HG02943 (cell line): ENCODE measurements at regions not wholly inside any gene's neighbourhood (a gene's known extent, or its start where the extent isn't known, plus 50 kb on each side); places are given as distances from the start of the nearest gene placed in this dataset.

Experiments
- ATAC-seq: cut with Tn5 transposase; IDR thresholded peaks from one replicate; pipeline ENCODE4 v1.9.1; 2021; ENCODE audit warnings: mild to moderate bottlenecking, low read depth, moderate library complexity; ENCODE audit not compliant: unreplicated experiment

DNA sequence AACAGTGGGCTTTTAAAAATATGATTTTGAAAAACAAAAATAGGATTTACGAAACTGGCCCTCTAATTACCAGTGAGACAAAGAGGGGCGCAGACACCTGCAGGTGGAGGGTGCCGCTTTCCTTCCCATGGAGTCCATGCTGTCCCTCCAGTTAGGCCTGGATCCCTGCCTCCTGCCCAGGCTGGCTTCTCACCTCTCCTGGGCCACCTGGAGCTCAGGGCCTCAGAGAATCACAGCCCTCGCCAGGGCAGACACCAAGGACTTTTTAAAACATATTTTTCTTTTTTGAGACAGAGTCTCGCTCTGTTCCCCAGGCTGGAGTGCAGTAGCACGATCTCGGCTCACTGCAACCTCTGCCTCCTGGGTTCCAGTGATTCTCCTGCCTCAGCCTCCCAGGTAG lies 1437.2 kb downstream of the TBC1D22A start:
- no peak for ATAC-seq

- ATAC-seq, result no peak
Measured at GRCh38 chr22:48198489-48199459, 1436.3 kb downstream of the TBC1D22A start.

GRCh38 chr22:48197189-48197690 lies 1434.8 kb downstream of the TBC1D22A start:
- no peak for ATAC-seq

- ATAC-seq, result no peak
Measured at GRCh38 chr22:48192920-48193319, 1430.5 kb downstream of the TBC1D22A start.

DNA sequence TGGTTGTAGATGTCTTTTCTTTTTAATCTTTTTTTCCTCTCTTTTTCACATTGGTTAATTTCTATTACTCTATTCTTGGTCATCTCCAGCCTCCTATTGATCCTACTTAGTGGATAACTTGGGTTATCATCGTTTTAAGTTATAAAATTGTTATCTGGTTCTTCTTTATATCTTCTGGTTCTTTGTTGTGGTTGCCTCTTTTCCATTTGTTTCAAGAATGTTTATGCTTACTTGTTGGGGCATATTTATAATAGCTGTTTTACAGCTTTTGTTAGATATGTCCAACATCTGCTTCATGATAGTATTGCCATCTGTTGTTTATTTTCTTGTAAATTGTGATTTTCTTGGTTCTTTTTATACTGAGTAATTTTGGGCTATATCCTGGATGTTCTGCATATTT lies 1429.6 kb downstream of the TBC1D22A start:
- ATAC-seq, result no peak

DNA sequence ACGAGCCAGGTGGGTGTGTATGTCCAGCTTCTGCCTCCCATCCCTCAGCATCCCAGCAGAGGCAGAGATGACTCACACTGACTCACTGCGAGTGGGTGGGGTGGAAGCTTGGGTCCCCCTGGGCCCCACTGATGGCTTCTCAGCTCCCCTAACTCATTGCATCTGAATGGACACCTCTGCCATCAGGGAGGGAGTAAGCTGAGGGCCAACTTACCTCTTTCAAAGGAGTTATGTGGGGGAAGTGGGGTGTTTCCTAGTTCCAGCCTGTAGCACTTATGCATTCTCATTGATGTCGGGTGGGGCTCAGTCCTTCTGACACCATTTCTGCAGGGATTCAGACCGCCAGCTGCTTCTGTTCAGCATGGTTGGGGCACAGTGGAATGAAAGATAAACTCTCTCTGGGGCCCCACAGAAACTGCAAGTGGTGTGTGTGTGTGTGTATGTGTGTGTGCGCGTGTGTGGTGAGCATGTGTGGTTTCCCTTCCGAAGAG lies 1425.8 kb downstream of the TBC1D22A start:
- no peak for ATAC-seq

DNA sequence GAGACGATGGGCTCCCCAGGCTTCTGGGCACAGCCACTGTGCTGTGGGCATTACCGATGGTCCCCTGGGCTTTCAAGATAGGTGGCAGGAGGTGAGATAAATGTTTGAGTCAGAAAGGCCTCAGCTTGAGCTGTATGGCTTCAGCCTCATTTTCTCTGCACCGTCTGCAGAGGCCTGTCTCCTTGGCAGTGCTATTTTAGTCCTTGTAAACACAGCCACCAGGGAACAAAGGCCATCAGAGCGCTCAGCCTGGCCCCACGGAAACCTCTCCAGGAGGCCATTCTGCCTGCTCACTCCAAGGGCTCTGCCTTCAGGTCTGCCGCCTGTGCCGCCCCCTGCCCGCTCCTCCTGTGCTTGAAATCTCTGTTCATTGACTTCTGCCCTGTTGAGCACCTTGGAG lies 1424.9 kb downstream of the TBC1D22A start:
- ATAC-seq, result no peak

DNA sequence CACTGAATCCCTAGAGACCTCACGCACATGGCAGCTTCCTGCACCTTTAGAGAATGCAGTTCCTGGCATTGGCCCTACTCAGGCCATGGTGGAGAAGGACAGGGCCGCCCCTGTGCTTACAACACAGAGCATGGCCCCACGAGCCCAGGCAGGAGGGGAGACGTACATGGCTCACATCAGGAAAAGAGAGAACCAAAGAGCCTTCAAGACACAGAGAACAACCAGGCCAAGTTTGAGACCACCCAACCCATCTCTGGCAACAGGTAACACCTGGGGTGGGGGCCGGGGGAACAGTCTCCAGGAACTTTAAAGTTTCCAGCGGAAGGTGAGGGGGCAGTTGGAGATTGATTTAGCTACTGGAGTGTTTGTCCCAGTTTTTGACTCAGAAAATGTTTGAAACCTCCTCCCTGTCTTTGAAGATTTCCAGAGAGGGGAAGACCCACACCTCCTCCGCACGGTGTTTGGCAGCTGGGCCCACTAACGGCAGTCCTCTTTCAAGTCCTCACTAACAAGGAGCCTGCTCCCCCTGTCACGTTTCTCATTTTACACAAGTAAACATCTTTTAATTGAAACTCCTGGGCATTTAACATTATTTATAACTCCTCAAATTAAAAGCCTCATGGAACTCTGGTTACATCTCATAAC lies 1423.8 kb downstream of the TBC1D22A start:
- no peak for ATAC-seq

DNA sequence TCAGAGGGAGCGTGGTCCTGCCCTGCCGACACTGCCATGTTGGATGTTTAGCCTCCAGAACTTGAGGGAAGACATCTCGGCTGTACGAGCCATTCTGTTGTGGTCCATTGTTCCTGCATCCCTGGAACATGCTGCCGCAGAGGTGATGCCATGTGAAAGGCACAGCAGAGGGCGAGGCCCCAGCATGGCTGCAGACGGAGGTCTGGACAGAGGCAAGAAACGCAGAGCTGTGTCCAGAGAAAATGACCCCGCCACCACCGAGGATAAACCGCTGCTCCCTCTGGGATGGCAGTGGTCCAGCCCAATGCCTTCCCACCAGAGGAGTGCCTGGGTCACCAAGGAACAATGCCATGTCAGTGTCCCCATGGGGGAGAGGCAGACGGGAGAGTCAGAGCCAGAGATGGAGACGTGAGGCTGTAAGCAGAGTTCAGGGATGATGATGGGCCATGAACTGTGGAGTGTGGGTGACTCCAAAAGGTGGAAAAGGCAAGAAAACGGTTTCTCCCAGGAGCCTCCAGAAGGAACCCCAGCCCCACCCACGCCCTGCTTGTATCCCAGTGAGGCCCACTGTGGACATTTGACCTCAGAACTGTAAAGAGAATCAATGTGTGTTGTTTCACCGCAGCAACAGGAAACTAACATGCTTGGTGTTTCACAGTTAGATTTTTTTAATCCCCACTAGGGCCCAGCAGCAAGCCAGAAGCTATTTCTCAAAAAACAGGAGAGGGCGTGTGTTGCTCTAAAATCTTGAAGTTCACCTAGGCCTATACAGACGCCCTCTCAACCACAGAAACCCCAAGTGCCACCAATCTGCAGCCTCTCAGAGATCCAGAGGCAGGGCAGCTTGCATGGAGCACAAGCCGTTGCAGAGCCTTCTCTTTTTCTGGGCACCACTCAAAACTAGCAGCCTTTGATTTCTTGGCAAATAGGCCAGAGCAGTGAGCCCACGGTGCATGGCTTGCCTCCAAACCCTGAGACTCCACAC lies 1422.9 kb downstream of the TBC1D22A start:
- ATAC-seq, result no peak

GRCh38 chr22:48182846-48183805 lies 1420.7 kb downstream of the TBC1D22A start:
- ATAC-seq, result no peak

DNA sequence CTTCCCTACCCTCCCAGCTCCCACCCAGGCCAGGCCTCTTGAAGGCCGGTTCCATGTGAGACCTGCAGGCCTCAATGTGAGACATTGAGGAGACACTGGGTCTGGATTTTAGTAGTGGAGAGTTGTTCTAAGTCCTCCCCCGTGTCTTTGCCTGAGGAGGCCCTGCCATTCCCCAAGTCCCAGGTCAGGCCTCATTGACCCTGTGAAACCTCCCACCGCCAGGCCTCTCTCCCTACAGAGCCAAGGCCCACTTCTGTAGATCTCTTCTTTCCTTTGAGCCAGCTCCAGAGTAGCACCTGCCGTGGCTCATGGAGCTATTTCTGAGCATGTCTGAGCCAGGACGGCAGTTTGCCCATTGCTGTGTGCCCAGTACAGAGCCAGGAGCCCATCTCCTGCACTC lies 1419.6 kb downstream of the TBC1D22A start:
- ATAC-seq, result no peak

DNA sequence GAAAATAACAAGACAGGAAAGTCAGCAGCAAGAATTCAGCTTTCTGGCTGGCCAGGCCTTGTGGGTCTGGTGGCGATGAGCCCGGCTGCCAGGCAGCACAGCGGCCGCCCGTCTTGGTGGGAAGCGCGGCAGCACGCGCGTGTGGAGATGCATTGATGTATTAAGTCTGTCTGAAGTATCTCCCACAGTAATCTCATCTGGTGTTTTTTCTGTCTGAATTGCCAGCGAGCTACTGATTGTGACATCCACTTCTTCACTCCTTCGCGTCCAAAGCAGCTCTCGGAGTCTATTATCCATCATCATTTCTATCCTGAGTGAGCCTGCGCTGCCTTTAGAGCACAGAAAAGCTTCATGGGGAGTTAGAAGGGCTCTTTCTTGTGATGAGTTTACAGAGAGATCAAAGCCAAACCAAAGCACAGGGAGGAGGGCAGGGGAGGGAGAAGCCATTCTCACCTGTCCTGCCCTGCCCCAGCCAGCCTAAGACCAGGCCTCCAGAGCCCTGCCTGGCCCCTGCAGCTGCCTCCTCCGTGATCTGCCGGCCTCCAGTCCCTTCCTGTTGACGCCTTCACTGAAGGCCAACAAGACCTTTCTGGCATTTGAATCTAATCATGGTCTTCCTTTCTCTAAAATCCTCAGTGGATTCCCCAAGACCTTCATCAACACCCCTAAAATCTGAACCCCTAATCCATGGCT lies 1419.0 kb downstream of the TBC1D22A start:
- ATAC-seq, result no peak

DNA sequence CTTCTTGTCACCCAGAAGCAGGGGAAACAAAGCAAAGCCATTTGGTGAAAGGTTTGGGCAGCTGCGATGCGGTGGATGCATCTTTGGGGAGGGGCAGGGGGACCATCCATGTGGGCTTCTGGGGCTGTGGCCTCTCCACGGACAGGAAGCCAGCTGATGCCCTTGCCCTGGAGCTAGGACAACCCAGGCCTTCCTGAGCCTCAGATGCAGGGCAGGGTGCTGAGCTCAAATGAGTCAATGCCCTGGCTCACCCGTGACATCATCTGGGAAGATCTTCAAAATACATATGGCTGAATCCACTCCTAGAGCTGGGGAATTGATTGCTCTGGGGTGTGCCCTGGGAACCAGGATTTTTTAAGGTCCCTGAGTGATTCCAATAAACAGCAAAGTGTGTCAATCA lies 1418.2 kb downstream of the TBC1D22A start:
- no peak for ATAC-seq

DNA sequence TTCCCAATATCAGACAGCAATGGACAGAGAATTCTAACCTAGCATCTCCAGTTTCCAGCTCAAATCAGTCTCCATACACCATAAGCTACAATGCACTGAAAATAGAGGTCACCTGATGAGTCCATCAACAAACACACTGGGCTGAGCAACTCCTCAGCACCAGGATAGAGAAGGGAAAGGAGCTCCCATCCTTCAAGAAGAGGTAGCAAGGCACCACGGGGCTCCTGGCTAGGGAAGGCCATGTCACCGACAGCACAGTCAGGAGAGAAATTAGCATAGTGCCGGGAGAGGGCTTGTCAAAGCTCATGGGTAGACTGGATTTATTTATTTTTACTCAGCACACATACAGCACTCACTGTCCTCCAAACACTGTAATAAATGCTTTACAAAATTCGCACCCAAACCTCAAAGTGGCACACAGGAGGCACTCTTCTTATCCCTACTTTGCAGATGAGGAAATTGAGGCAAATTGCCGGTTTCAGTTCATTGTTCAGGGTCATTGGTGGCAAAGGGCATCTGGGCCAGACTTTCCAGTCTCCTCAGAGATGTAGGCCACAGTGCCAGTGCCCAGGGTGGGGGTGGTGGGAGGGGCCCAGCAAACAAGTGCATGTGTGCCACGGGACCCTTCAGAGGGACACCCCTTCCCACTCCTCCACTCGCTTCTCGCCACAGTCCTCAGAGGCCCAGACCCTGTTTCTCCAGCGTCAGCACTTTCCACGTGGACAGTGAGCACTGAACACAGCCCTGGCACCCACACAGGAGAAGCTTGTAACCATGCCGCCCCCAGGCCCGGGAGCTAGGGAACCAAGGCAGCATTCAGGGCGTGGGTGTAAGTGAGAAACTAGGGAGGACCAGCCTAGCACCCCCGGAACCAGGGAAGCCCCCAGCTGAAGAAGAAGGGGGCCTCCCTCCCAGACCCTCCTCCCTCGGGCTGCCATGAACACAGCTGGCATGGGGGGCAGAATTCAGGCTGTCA lies 1417.4 kb downstream of the TBC1D22A start:
- no peak for ATAC-seq

GRCh38 chr22:48178536-48178935 lies 1416.1 kb downstream of the TBC1D22A start:
- no peak for ATAC-seq

DNA sequence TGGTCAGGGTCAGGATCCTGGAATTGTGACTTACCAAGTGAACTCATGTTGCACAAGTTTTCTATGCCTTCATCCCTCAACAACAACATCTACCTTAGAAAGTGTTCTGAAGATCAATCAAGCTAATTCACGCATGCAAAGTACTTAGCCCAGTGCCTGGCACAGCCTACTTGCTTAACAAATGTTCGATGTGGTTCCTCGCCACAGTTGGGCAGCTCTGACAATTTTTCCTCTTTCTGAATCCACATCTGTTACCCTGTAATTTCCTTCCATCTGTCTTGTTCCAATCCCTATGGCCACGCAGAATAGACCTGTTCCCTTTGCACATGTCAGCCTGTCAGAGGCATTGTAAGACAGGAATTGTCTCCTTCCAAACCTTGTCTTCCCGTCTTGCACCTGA lies 1415.2 kb downstream of the TBC1D22A start:
- ATAC-seq, result no peak

GRCh38 chr22:48175721-48176120 lies 1413.3 kb downstream of the TBC1D22A start:
- no peak for ATAC-seq
